ENCODE measurements at regions not wholly inside any gene's neighbourhood (a gene's known extent, or its start where the extent isn't known, plus 50 kb on each side); places are given as distances from the start of the nearest gene placed in this dataset.

GRCh38 chr2:39606585-39606984 lies 59.1 kb upstream of the TMEM178A start:
- TF ChIP-seq POLR2A (IDR thresholded peaks at IDR 0.05) (no peak), CTCF (IDR thresholded peaks at IDR 0.05) (no peak)

Data from body of pancreas (tissue), 4 donors.